Muscle layer of duodenum (tissue), 2 donors: ENCODE measurements at regions not wholly inside any gene's neighbourhood (a gene's known extent, or its start where the extent isn't known, plus 50 kb on each side); places are given as distances from the start of the nearest gene placed in this dataset.

Source experiments
- H3K27ac ChIP-seq: one replicate; pipeline ENCODE4 v1.7.0; 2013; ENCODE audit warnings: mild to moderate bottlenecking, low read length
- H3K27me3 ChIP-seq: one replicate; pipeline ENCODE4 v1.7.0; 2013; ENCODE audit warnings: low read depth, mild to moderate bottlenecking, control low read depth, low read length
- H3K36me3 ChIP-seq, 2 donors: one replicate each; pipeline ENCODE4 v1.7.0; 2013; ENCODE audit warnings: low read length in 2 of 2, control low read depth in 1 of 2, mild to moderate bottlenecking in 1 of 2; ENCODE audit not compliant: insufficient read depth in 2 of 2, control insufficient read depth in 1 of 2
- H3K4me1 ChIP-seq, 2 donors: one replicate each; pipeline ENCODE4 v1.7.0; 2013; ENCODE audit warnings: low read length in 2 of 2, mild to moderate bottlenecking in 2 of 2, control low read depth in 1 of 2, moderate library complexity in 1 of 2; ENCODE audit not compliant: insufficient read depth in 2 of 2, control insufficient read depth in 1 of 2
- H3K4me3 ChIP-seq, 2 donors: one replicate each; pipeline ENCODE4 v1.7.0; 2013; ENCODE audit warnings: low read length in 2 of 2, low read depth in 1 of 2, mild to moderate bottlenecking in 1 of 2
- H3K9me3 ChIP-seq, 2 donors: one replicate each; pipeline ENCODE4 v1.7.0; 2013; ENCODE audit warnings: low read length in 2 of 2, control low read depth in 1 of 2, mild to moderate bottlenecking in 1 of 2; ENCODE audit not compliant: control insufficient read depth in 1 of 2
- donor health status: healthy.

- no peaks in the 10 kb centered on the region for H3K36me3 ChIP-seq
- H3K27me3 ChIP-seq, result no peaks in the 10 kb centered on the region
- H3K27ac ChIP-seq, result no peak overlapping the region
- no peaks in the 10 kb centered on the region for H3K9me3 ChIP-seq
- H3K4me3 ChIP-seq, result no peak overlapping the region
- H3K4me1 ChIP-seq, result no peaks in the 10 kb centered on the region
These were observed 114.8 kb downstream of the SNAPC1 start for GRCh38 chr14:61877035-61877390.

GRCh38 chr14:61877768-61878167 is 115.5 kb downstream of the SNAPC1 start:
- no peaks in the 10 kb centered on the region for H3K27me3 ChIP-seq
- no peak overlapping the region for H3K27ac ChIP-seq
- H3K4me3 ChIP-seq, result no peak overlapping the region
- H3K9me3 ChIP-seq, result no peaks in the 10 kb centered on the region
- H3K4me1 ChIP-seq, result no peaks in the 10 kb centered on the region
- no peaks in the 10 kb centered on the region for H3K36me3 ChIP-seq

GRCh38 chr14:61878931-61879330 is 116.7 kb downstream of the SNAPC1 start:
- Histone ChIP-seq H3K27ac (no peak overlapping the region), H3K4me1 (no peaks in the 10 kb centered on the region), H3K9me3 (no peaks in the 10 kb centered on the region), H3K4me3 (no peak overlapping the region), H3K27me3 (no peaks in the 10 kb centered on the region), H3K36me3 (no peaks in the 10 kb centered on the region)

GRCh38 chr14:61881046-61881445 is 118.8 kb downstream of the SNAPC1 start:
- H3K36me3 ChIP-seq, result no peaks in the 10 kb centered on the region
- no peaks in the 10 kb centered on the region for H3K9me3 ChIP-seq
- H3K4me1 ChIP-seq, result no peaks in the 10 kb centered on the region
- no peaks in the 10 kb centered on the region for H3K27me3 ChIP-seq
- no peak overlapping the region for H3K27ac ChIP-seq
- no peak overlapping the region for H3K4me3 ChIP-seq

GRCh38 chr14:61884711-61885110 is 122.5 kb downstream of the SNAPC1 start:
- H3K4me3 ChIP-seq, result no peak overlapping the region
- no peaks in the 10 kb centered on the region for H3K27me3 ChIP-seq
- H3K9me3 ChIP-seq, result no peaks in the 10 kb centered on the region
- no peaks in the 10 kb centered on the region for H3K4me1 ChIP-seq
- no peaks in the 10 kb centered on the region for H3K36me3 ChIP-seq
- H3K27ac ChIP-seq, result no peak overlapping the region

- Histone ChIP-seq H3K27me3 (no peaks in the 10 kb centered on the region), H3K9me3 (no peaks in the 10 kb centered on the region), H3K36me3 (no peaks in the 10 kb centered on the region), H3K4me1 (no peaks in the 10 kb centered on the region), H3K4me3 (no peak overlapping the region), H3K27ac (no peak overlapping the region)
These were observed 123.2 kb downstream of the SNAPC1 start for GRCh38 chr14:61885203-61885961.

- H3K4me1 ChIP-seq, result no peaks in the 10 kb centered on the region
- H3K4me3 ChIP-seq, result no peak overlapping the region
- no peaks in the 10 kb centered on the region for H3K36me3 ChIP-seq
These were observed 125.4 kb downstream of the SNAPC1 start for GRCh38 chr14:61887628-61888027.

GRCh38 chr14:61889914-61890351 is 127.7 kb downstream of the SNAPC1 start:
- H3K9me3 ChIP-seq, result no peaks in the 10 kb centered on the region
- no peaks in the 10 kb centered on the region for H3K4me1 ChIP-seq
- no peak overlapping the region for H3K4me3 ChIP-seq
- H3K27me3 ChIP-seq, result no peaks in the 10 kb centered on the region
- no peak overlapping the region for H3K27ac ChIP-seq
- no peaks in the 10 kb centered on the region for H3K36me3 ChIP-seq

More at GRCh38 chr14:61887628-61888027, 125.4 kb downstream of the SNAPC1 start:
- H3K27ac ChIP-seq, result no peak overlapping the region
- H3K9me3 ChIP-seq, result no peaks in the 10 kb centered on the region
- H3K27me3 ChIP-seq, result no peaks in the 10 kb centered on the region

- Histone ChIP-seq H3K9me3 (no peaks in the 10 kb centered on the region), H3K4me3 (no peak overlapping the region), H3K27me3 (no peaks in the 10 kb centered on the region), H3K36me3 (no peaks in the 10 kb centered on the region), H3K4me1 (no peaks in the 10 kb centered on the region), H3K27ac (no peak overlapping the region)
These were observed 128.9 kb downstream of the SNAPC1 start for GRCh38 chr14:61891170-61891569.

- no peak overlapping the region for H3K4me3 ChIP-seq
- no peaks in the 10 kb centered on the region for H3K27me3 ChIP-seq
- H3K36me3 ChIP-seq, result no peaks in the 10 kb centered on the region
- no peak overlapping the region for H3K27ac ChIP-seq
- no peaks in the 10 kb centered on the region for H3K4me1 ChIP-seq
- no peaks in the 10 kb centered on the region for H3K9me3 ChIP-seq
These were observed 129.6 kb downstream of the SNAPC1 start for GRCh38 chr14:61891810-61892209.

- no peak overlapping the region for H3K27ac ChIP-seq
- H3K27me3 ChIP-seq, result no peaks in the 10 kb centered on the region
- no peaks in the 10 kb centered on the region for H3K4me1 ChIP-seq
- no peak overlapping the region for H3K4me3 ChIP-seq
- no peaks in the 10 kb centered on the region for H3K9me3 ChIP-seq
- H3K36me3 ChIP-seq, result no peaks in the 10 kb centered on the region
These were observed 131.2 kb downstream of the SNAPC1 start for GRCh38 chr14:61893371-61893940.
